ENCODE measurements at regions not wholly inside any gene's neighbourhood (a gene's known extent, or its start where the extent isn't known, plus 50 kb on each side); places are given as distances from the start of the nearest gene placed in this dataset.

GRCh38 chr4:35836596-35836995 lies 407.7 kb downstream of the ARAP2 start:
- TF ChIP-seq POLR2A (IDR thresholded peaks at IDR 0.05) (no peak), CTCF (IDR thresholded peaks at IDR 0.05) (no peak)
- Histone ChIP-seq H3K9me3 (replicated peaks in 1 of 3) (no peaks in the 10 kb centered on the region), H3K27me3 (no peaks in the 10 kb centered on the region), H3K36me3 (replicated peaks in 1 of 2) (no peaks in the 10 kb centered on the region), H3K4me1 (replicated peaks in 1 of 2) (no peaks in the 10 kb centered on the region), H3K4me3 (no peak overlapping the region), H3K27ac (no peak overlapping the region)
- intact Hi-C loops (cut with DNase I): no loop called here
- no peak for DNase-seq

- no peaks in the 10 kb centered on the region for H3K36me3 ChIP-seq (replicated peaks in 1 of 2)
- intact Hi-C loops (cut with DNase I): no loop called here
- H3K4me3 ChIP-seq: no peak overlapping the region
- no peaks in the 10 kb centered on the region for H3K9me3 ChIP-seq (replicated peaks in 1 of 3)
- no peak for DNase-seq
- no peak overlapping the region for H3K27ac ChIP-seq
- no peaks in the 10 kb centered on the region for H3K27me3 ChIP-seq
- H3K4me1 ChIP-seq (replicated peaks in 1 of 2): no peaks in the 10 kb centered on the region
- TF ChIP-seq CTCF (IDR thresholded peaks at IDR 0.05) (no peak), POLR2A (IDR thresholded peaks at IDR 0.05) (no peak)
Observed at GRCh38 chr4:35867057-35867456, 377.3 kb downstream of the ARAP2 start.

GRCh38 chr4:35872273-35872672 lies 372.0 kb downstream of the ARAP2 start:
- Histone ChIP-seq H3K4me1 (replicated peaks in 1 of 2) (no peaks in the 10 kb centered on the region), H3K9me3 (replicated peaks in 1 of 3) (no peaks in the 10 kb centered on the region), H3K4me3 (no peak overlapping the region), H3K27ac (no peak overlapping the region), H3K27me3 (no peaks in the 10 kb centered on the region), H3K36me3 (replicated peaks in 1 of 2) (no peaks in the 10 kb centered on the region)
- 73 to 92% (median 87%) methylated on average over 1 of the region's 1 CpG for WGBS, 4 donors
- intact Hi-C loops (cut with DNase I): no loop called here
- TF ChIP-seq POLR2A (IDR thresholded peaks at IDR 0.05) (no peak), CTCF (IDR thresholded peaks at IDR 0.05) (no peak)
- no peak for DNase-seq

- WGBS, 4 donors: 64 to 68% (median 66%) methylated on average over 6 of the region's 6 CpGs
- H3K4me1 ChIP-seq (replicated peaks in 1 of 2): no peaks in the 10 kb centered on the region
- no peak for TF ChIP-seq POLR2A (IDR thresholded peaks at IDR 0.05)
- no peak for TF ChIP-seq CTCF (IDR thresholded peaks at IDR 0.05)
- no peak for DNase-seq
- H3K27me3 ChIP-seq: no peaks in the 10 kb centered on the region
- no peaks in the 10 kb centered on the region for H3K36me3 ChIP-seq (replicated peaks in 1 of 2)
- no peaks in the 10 kb centered on the region for H3K9me3 ChIP-seq (replicated peaks in 1 of 3)
- H3K4me3 ChIP-seq: no peak overlapping the region
- intact Hi-C loops (cut with DNase I): no loop called here
- no peak overlapping the region for H3K27ac ChIP-seq
Observed at GRCh38 chr4:35879479-35879878, 364.8 kb downstream of the ARAP2 start.

Data from adrenal gland (tissue), 9 donors.